ENCODE measurements at regions not wholly inside any gene's neighbourhood (a gene's known extent, or its start where the extent isn't known, plus 50 kb on each side); places are given as distances from the start of the nearest gene placed in this dataset.
"Not testable (repeated sequence)": the region's sequence is repeated elsewhere in the genome, so short reads cannot be mapped to it uniquely, and the experiment has no call there.

- DNase-seq = not testable (repeated sequence)
These were observed 268.9 kb downstream of the OSR1 start for GRCh38 chr2:19089476-19089875.

GRCh38 chr2:19086231-19086651 is 272.2 kb downstream of the OSR1 start:
- DNase-seq = no peak

DNA sequence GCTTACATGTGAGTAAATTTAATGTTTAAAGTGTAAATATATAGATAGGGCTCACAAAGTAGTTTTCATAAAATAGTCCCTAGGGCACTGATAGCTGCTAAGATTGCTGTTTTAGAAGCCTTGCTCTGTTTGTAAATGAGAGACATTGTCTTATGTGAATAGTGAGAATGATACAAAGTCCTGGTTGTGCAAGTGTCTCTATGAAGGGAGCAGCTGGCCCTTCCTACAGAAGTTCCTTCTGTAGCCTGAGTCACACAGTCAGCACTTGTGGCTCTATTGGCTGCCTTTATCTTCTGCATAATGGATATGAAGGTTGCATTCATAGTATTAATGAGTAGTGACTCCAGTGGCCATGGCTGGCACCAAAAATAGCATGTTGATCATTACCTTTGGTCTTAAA is 279.7 kb downstream of the OSR1 start:
- DNase-seq = no peak

DNA sequence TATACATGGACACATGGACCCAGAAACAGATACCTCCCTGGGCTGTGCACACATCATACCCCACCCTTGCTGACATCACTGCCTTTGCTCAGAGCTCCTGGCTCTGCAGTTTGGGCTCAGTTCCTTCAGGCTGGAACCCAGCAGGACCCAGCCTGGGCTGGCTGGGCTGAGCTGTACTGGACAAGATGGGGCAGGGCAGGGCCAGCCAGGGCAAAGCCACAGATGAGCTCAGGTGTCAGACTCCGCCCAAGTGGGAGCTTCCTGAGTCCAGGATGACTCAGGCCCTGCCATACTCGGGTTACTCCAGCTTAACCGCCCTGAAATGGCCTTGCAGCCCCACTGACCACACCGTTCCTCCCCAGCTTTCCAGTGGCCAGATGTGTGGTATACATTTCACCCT is 284.9 kb downstream of the OSR1 start:
- DNase-seq = no peak

- DNase-seq = no peak
These were observed 286.3 kb downstream of the OSR1 start for GRCh38 chr2:19072161-19072560.

DNA sequence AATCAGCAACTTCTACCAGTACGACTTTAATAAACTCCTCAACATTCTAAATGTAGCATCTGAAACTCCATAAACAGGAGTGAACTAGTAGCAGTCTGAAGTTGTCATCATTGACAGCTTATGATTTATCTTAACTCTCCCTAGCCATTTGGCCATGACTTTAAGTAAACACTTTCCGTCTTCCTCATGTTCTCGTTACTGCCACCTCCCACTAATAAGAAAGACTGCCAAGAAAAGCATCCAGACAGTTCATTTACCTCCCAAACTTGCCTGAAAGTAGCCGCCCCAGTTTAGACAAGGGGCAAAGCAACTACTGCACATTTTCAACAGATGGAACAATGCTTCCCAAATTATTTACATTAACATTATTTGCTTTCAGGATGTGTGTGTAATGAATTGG is 287.5 kb downstream of the OSR1 start:
- no peak for DNase-seq

DNA sequence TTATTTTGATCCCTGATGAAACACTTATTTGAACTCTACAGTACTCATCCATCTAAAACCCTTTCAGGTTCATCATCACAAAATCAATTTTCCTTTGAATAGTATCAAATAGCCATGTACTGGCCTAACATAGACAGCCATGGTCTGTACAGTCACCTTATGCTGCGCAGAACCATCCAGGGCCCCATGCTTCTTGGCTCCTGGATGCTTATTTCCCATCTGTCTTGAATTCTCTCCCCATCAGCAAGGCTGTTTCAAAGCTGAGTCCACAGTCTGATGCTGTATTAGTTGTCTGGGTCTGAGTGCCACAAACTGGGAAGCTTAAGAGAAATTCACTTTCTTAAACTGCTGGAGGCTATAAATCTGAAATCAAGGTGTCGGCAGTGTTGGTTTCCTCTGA is 290.2 kb downstream of the OSR1 start:
- no peak for DNase-seq

GRCh38 chr2:19062370-19062769 is 296.1 kb downstream of the OSR1 start:
- DNase-seq = no peak

- DNase-seq = no peak
These were observed 299.3 kb downstream of the OSR1 start for GRCh38 chr2:19059076-19059475.

DNA sequence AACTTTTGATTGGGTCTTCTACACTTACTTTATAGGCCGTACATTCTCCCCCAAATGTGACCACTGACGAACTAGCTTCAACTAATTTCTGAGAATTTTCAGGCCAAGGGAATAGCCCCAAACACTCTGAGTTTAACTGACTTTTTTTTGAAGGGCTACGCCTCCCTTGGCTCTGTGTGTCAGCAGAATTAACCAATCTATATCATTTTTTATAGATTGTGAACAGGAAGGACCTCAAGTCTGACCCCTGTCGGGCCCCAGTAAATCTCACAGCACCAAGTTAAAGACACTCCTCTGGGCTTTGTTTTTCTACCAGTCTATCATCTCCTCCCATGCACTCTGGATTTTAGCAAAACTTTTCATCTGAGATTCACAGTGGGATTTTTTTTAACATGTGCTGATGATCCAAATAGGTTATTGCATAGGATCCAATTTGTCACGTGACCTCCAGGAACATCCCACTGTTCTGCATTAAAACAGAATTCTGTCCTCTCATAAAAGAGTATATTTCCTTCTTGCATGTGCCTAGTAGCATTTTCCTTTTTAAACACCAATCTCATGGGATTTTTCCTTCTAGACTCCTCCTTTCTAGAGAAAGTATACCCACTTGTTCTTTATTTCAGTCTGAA is 307.1 kb downstream of the OSR1 start:
- no peak for DNase-seq

- no peak for DNase-seq
These were observed 308.1 kb downstream of the OSR1 start for GRCh38 chr2:19050354-19050753.

DNA sequence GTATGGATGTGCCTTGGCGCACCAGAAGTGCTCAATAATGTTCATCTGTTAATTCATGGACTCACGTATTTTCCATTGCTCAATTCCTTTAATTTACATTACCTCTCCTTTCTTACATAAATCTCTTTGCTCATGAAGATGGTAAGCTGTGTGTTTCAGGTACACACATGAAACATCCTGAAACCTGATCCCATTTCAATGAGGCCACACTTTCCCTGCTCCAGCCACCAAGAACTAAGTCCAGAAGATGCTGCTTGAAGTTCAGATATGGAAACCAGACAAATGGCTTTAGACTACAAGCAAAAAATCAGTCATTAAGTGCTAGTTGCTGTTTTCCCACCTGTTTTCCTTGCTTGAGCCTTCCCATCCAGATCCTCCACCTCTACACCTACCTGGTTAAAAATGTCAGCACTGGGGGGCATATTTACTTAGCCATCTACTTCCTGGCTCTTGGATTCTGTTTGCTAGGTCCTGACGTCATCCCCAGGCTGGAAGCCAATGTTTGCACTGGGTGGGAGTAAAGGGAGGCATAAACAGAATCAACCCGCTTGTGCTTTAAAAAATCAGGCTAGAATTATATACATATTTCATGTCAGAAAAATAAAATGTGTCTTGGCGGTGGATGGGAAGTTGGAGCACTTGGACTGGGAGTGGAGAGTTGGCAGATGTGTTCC is 309.7 kb downstream of the OSR1 start:
- DNase-seq = no peak

GRCh38 chr2:19046986-19047780 is 311.2 kb downstream of the OSR1 start:
- DNase-seq = no peak

GRCh38 chr2:19045151-19045550 is 313.3 kb downstream of the OSR1 start:
- DNase-seq = no peak

GRCh38 chr2:19043893-19044292 is 314.5 kb downstream of the OSR1 start:
- DNase-seq = no peak

GRCh38 chr2:19041434-19042041 is 316.9 kb downstream of the OSR1 start:
- DNase-seq = no peak

- DNase-seq = no peak
These were observed 320.1 kb downstream of the OSR1 start for GRCh38 chr2:19038071-19039015.

DNA sequence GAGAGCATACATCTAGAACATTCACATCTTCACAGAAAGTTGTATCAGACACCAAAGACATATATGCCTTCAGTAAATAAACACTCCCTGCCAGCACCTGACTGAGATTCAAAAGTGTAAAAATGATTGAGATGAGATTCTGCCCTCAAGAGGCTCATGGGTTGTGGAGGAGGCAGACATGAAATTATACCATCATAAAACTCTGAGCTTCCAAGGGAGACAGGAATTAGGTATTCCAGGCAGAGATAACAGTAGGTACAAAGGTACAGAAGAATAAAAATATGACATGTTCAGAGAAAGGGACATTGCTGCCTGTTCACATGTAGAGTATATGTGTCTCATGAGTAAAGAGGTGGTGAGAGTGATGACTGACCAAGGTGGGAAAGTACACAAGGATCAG is 322.3 kb downstream of the OSR1 start:
- DNase-seq = no peak

- DNase-seq = no peak
These were observed 323.2 kb downstream of the OSR1 start for GRCh38 chr2:19035238-19035637.

GRCh38 chr2:19033240-19033639 is 325.2 kb downstream of the OSR1 start:
- no peak for DNase-seq

DNA sequence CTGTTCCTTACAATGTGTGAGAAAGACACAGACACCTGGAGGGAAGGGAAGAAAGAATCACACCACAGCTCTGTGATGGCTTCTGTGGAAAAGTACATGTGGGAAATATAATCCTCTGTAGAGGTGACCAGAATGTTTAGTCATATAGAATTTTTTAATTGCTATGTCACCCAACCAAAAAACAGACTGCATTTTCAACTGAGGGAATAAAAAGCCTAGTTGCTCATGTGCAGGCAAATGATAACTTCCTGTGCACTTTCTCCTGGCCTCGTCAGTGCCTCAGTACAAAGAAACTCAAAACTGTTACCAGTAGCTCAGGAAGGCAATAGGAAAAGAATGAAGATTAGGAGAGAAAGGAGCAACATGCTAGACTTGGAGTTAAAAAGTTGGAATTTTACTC is 326.8 kb downstream of the OSR1 start:
- DNase-seq = no peak

- no peak for DNase-seq
These were observed 328.8 kb downstream of the OSR1 start for GRCh38 chr2:19029655-19030054.
